ENCODE measurements at regions not wholly inside any gene's neighbourhood (a gene's known extent, or its start where the extent isn't known, plus 50 kb on each side); places are given as distances from the start of the nearest gene placed in this dataset.

DNA sequence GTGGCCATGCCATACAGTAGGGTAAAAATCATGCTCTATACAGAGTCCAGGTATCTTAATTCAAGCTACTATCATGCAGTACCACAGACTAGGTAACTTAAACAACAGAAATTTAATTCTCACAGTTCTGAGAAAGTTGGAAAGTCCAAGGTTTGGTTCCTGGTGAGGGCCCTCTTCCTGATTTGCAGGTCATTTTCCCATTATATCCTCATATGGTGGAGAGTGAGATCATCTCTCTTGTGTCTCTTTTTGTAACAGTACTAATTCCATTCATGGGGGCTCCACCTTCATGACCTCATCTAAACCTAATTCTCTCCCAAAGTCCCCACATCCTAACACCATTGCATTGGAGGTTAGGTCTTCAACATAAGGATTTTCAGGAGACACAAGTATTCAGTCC, 335.0 kb upstream of the ACVR2A start (continued):
- TF ChIP-seq ZNF462 (CRISPR knock-in tag; IDR thresholded peaks at IDR 0.05) (no peak), EZH2 (IDR thresholded peaks at IDR 0.05; ENCODE audit: low read depth, unreplicated experiment) (no peak), ZNF331 (CRISPR knock-in tag; IDR thresholded peaks at IDR 0.05; ENCODE audit: low read depth) (no peak), ZNF114 (CRISPR knock-in tag; IDR thresholded peaks at IDR 0.05) (no peak)
- TF ChIP-seq, protein P1, sequence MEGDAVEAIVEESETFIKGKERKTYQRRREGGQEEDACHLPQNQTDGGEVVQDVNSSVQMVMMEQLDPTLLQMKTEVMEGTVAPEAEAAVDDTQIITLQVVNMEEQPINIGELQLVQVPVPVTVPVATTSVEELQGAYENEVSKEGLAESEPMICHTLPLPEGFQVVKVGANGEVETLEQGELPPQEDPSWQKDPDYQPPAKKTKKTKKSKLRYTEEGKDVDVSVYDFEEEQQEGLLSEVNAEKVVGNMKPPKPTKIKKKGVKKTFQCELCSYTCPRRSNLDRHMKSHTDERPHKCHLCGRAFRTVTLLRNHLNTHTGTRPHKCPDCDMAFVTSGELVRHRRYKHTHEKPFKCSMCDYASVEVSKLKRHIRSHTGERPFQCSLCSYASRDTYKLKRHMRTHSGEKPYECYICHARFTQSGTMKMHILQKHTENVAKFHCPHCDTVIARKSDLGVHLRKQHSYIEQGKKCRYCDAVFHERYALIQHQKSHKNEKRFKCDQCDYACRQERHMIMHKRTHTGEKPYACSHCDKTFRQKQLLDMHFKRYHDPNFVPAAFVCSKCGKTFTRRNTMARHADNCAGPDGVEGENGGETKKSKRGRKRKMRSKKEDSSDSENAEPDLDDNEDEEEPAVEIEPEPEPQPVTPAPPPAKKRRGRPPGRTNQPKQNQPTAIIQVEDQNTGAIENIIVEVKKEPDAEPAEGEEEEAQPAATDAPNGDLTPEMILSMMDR (conservative IDR thresholded peaks at IDR 0.05; ENCODE audit: low read depth in 2 of 2) = no peak

GRCh38 chr2:147506889-147507288, 337.9 kb upstream of the ACVR2A start:
- Histone ChIP-seq H3K79me2 (replicated peaks; ENCODE audit: insufficient read depth) (no peaks in the 10 kb centered on the region), H3K27ac (ENCODE audit: low read depth) (no peak overlapping the region), H3F3A (replicated peaks; ENCODE audit: low read depth) (no peaks in the 10 kb centered on the region), H3K4me2 (no peak overlapping the region), H3K4me3 (no peak overlapping the region), H3K27me3 (ENCODE audit: insufficient read depth) (no peaks in the 10 kb centered on the region), H4K20me1 (replicated peaks; ENCODE audit: insufficient read depth) (no peaks in the 10 kb centered on the region), H3K36me3 (ENCODE audit: insufficient read depth) (no peaks in the 10 kb centered on the region), H3K4me1 (ENCODE audit: insufficient read depth) (peaks cover 1% of the 10 kb centered on the region; the same call in 1 of the 2 replicates), H2AFZ (no peak overlapping the region), H3K9me2 (ENCODE audit: insufficient read depth) (0 out of 2 replicates have a peak, but pooled peaks cover 2% of the 10 kb centered on the region)
- Mint-ChIP-seq H3K4me1 (peaks cover 7% of the 10 kb centered on the region; the same call in 2 of the 3 replicates), H3K9me3 (peaks cover 9% of the 10 kb centered on the region; the same call in 2 of the 3 replicates), H3K4me3 (no peak overlapping the region), H3K36me3 (ENCODE audit: low read depth) (0 out of 3 replicates have a peak, but pooled peaks cover 3% of the 10 kb centered on the region), H3K27me3 (ENCODE audit: insufficient read depth, low read depth, poor library complexity) (no peaks in the 10 kb centered on the region), H3K27ac (no peak overlapping the region)
- DNase-seq (ENCODE audit: low spot score) = no peak
- no peak for ATAC-seq
- no peak for TF ChIP-seq ZNF331 (CRISPR knock-in tag; IDR thresholded peaks at IDR 0.05; ENCODE audit: low read depth)
- no peak for TF ChIP-seq POLR2AphosphoS5 (IDR thresholded peaks at IDR 0.05; ENCODE audit: low read depth)
- TF ChIP-seq EZH2 (IDR thresholded peaks at IDR 0.05; ENCODE audit: low read depth, unreplicated experiment) = no peak
- TF ChIP-seq JUNB (IDR thresholded peaks at IDR 0.05; ENCODE audit: unreplicated experiment) = no peak
- no peak for TF ChIP-seq ETS1 (IDR thresholded peaks at IDR 0.05)
- TF ChIP-seq ZNF114 (CRISPR knock-in tag; IDR thresholded peaks at IDR 0.05) = no peak
- TF ChIP-seq CREB1 (CRISPR knock-in tag; IDR thresholded peaks at IDR 0.05; ENCODE audit: low read depth) = no peak

Measured in GM23338 (cell line).